SK-N-SH (cell line): ENCODE measurements at regions not wholly inside any gene's neighbourhood (a gene's known extent, or its start where the extent isn't known, plus 50 kb on each side); places are given as distances from the start of the nearest gene placed in this dataset.

Source experiments
- CTCF ChIA-PET: fragments of 300-600, 350-600 bp; formaldehyde crosslinking; extraction: SDS; loops from one replicate; lab custom pipeline; 2021; lab: Yijun Ruan, JAX
- POLR2A ChIA-PET: fragments of 350-600 bp; sonication (Branson Sonifier 250); formaldehyde crosslinking; extraction: SDS; loops from one replicate; lab custom pipeline; 2020; ENCODE audit warnings: antibody characterized with exemption, inconsistent platforms; lab: Yijun Ruan, JAX
- DNase-seq: peaks from one replicate; pipeline ENCODE4 v3.0.0; 2012
- H2AFZ ChIP-seq: fragments of 200-600 bp; sonication (generic); 2 replicates; pipeline ENCODE4 v1.8.1; 2016; ENCODE audit warnings: antibody characterized with exemption, mild to moderate bottlenecking, low read depth
- H3F3A ChIP-seq: fragments of 200-600 bp; sonication (generic); replicated peaks from 2 replicates; pipeline ENCODE3; 2016; ENCODE audit warnings: antibody characterized with exemption, mild to moderate bottlenecking; ENCODE audit not compliant: insufficient read depth
- H3K27ac ChIP-seq, 2 experiments: fragments of 200-500 bp in 1 of 2; fragments of 200-600 bp in 1 of 2; sonication (Bioruptor generic) in 1 of 2; sonication (generic), shearing (Covaris generic) in 1 of 2; 2 replicates each; pipeline versions ENCODE4 v1.5.1 to v1.6.1; 2014 to 2016; ENCODE audit warnings: low read depth in 2 of 2, inconsistent platforms in 1 of 2, low read length in 1 of 2, mild to moderate bottlenecking in 1 of 2, mixed read lengths in 1 of 2
- H3K27me3 ChIP-seq: fragments of 200-600 bp; sonication (generic), shearing (Covaris generic); 2 replicates; pipeline ENCODE4 v1.6.1; 2016; ENCODE audit warnings: mixed run types; ENCODE audit not compliant: insufficient read depth
- H3K36me3 ChIP-seq, 2 experiments: fragments of 200-500 bp in 1 of 2; fragments of 200-600 bp in 1 of 2; sonication (Bioruptor generic) in 1 of 2; sonication (generic) in 1 of 2; replicated peaks in 1 of 2; 2 replicates each; pipeline versions ENCODE3 to v1.5.1; 2014 to 2016; ENCODE audit warnings: low read length in 1 of 2, mild to moderate bottlenecking in 1 of 2; ENCODE audit not compliant: insufficient read depth in 2 of 2, control insufficient read depth in 1 of 2
- H3K4me1 ChIP-seq, 2 experiments: fragments of 200-500 bp in 1 of 2; fragments of 200-600 bp in 1 of 2; sonication (Bioruptor generic) in 1 of 2; sonication (generic), shearing (Covaris generic) in 1 of 2; 2 replicates each; pipeline versions ENCODE4 v1.5.1 to v1.6.1; 2014 to 2016; ENCODE audit warnings: low read depth in 1 of 2, low read length in 1 of 2, mixed run types in 1 of 2; ENCODE audit not compliant: insufficient read depth in 2 of 2, control insufficient read depth in 1 of 2
- H3K4me2 ChIP-seq: fragments of 200-600 bp; sonication (generic), shearing (Covaris generic); 2 replicates; pipeline ENCODE4 v1.6.1; 2017; ENCODE audit warnings: mixed run types
- H3K4me3 ChIP-seq, 2 experiments: fragments of 200-500 bp in 1 of 2; fragments of 200-600 bp in 1 of 2; sonication (Bioruptor generic) in 1 of 2; sonication (generic), shearing (Covaris generic) in 1 of 2; 2 replicates each; pipeline versions ENCODE4 v1.5.1 to v1.8.1; 2014 to 2016; ENCODE audit warnings: low read depth in 2 of 2, inconsistent platforms in 1 of 2, low read length in 1 of 2, mild to moderate bottlenecking in 1 of 2, mixed read lengths in 1 of 2, moderate library complexity in 1 of 2
- H3K79me2 ChIP-seq: fragments of 200-600 bp; sonication (generic); 2 replicates; pipeline ENCODE4 v1.8.1; 2017; ENCODE audit warnings: mild to moderate bottlenecking; ENCODE audit not compliant: insufficient read depth
- H3K9ac ChIP-seq: fragments of 200-600 bp; sonication (generic); 2 replicates; pipeline ENCODE4 v1.6.1; 2017; ENCODE audit warnings: mixed run types
- H3K9me2 ChIP-seq: fragments of 200-600 bp; sonication (generic); 2 replicates; pipeline ENCODE4 v1.6.1; 2017; ENCODE audit warnings: mixed run types
- H3K9me3 ChIP-seq: fragments of 200-600 bp; sonication (generic); 2 replicates; pipeline ENCODE4 v1.6.1; 2017; ENCODE audit warnings: mixed run types, mild to moderate bottlenecking, moderate library complexity
- H4K20me1 ChIP-seq: fragments of 200-600 bp; sonication (generic); 2 replicates; pipeline ENCODE4 v1.6.1; 2017; ENCODE audit warnings: mild to moderate bottlenecking, mixed run types; ENCODE audit not compliant: insufficient read depth
- ELF1 ChIP-seq: IDR thresholded peaks from 2 replicates; pipeline ENCODE4 v1.4.0; 2012
- EP300 ChIP-seq, 2 experiments: IDR thresholded peaks; 2 replicates each; pipeline versions ENCODE4 v1.4.0 to v1.6.1; 2012; ENCODE audit warnings: borderline replicate concordance in 1 of 2, low read depth in 1 of 2, low read length in 1 of 2
- EZH2phosphoT487 ChIP-seq: fragments of 200-600 bp; sonication (generic); IDR thresholded peaks from 2 replicates; pipeline ENCODE4 v1.6.1; 2017; ENCODE audit warnings: low read depth, mixed run types, mild to moderate bottlenecking, antibody characterized with exemption, moderate library complexity, borderline replicate concordance
- GABPA ChIP-seq: IDR thresholded peaks from 2 replicates; pipeline ENCODE4 v1.4.0; 2012; ENCODE audit warnings: low read depth, mild to moderate bottlenecking
- JUND ChIP-seq: IDR thresholded peaks from 2 replicates; pipeline ENCODE4 v1.4.0; 2012
- MEF2A ChIP-seq: IDR thresholded peaks from 2 replicates; pipeline ENCODE4 v1.4.0; 2012; ENCODE audit warnings: low read depth, borderline replicate concordance
- MXI1 ChIP-seq: IDR thresholded peaks from 2 replicates; pipeline ENCODE4 v1.6.1; 2012; ENCODE audit warnings: mild to moderate bottlenecking, low read depth, low read length, improper control_type of control experiment
- NFIC ChIP-seq: IDR thresholded peaks from 2 replicates; pipeline ENCODE4 v1.4.0; 2012; ENCODE audit warnings: borderline replicate concordance
- POLR2AphosphoS5 ChIP-seq: IDR thresholded peaks from 2 replicates; pipeline ENCODE4 v1.6.1; 2012; ENCODE audit warnings: low read depth, low read length
- RXRA ChIP-seq: IDR thresholded peaks from 2 replicates; pipeline ENCODE4 v1.4.0; 2012; ENCODE audit warnings: low read depth, mild to moderate bottlenecking, borderline replicate concordance
- SMC3 ChIP-seq: IDR thresholded peaks from 2 replicates; pipeline ENCODE4 v1.6.1; 2012; ENCODE audit warnings: low read depth, low read length, improper control_type of control experiment
- TEAD4 ChIP-seq: IDR thresholded peaks from 2 replicates; pipeline ENCODE4 v1.4.0; 2012; ENCODE audit warnings: mild to moderate bottlenecking, borderline replicate concordance; ENCODE audit not compliant: insufficient read depth
- YY1 ChIP-seq: IDR thresholded peaks from 2 replicates; pipeline ENCODE4 v1.4.0; 2012; ENCODE audit warnings: low read depth, mild to moderate bottlenecking
- WGBS: methylation state at CpG from one replicate; pipeline ENCODE4 v1.1.6; 2017; ENCODE audit warnings: low lambda C conversion rate; 5-methylcytosine and 5-hydroxymethylcytosine counted together
- TF ChIP-seq, protein P1 (sequence below): IDR thresholded peaks from 2 replicates; pipeline ENCODE4 v1.4.0; 2012; ENCODE audit warnings: low read depth, borderline replicate concordance
- TF ChIP-seq, protein P2 (sequence below): fragments of 200-600 bp; sonication (generic); IDR thresholded peaks from 2 replicates; pipeline ENCODE4 v1.6.1; 2017; ENCODE audit warnings: antibody characterized with exemption, mild to moderate bottlenecking, moderate library complexity
- TF ChIP-seq, protein P3 (sequence below): IDR thresholded peaks from 2 replicates; pipeline ENCODE4 v1.4.0; 2012; ENCODE audit warnings: low read depth, borderline replicate concordance
- TF ChIP-seq, protein P4 (sequence below): IDR thresholded peaks from 2 replicates; pipeline ENCODE4 v1.6.1; 2012; ENCODE audit warnings: mild to moderate bottlenecking, low read depth, low read length, moderate library complexity
- TF ChIP-seq, protein P5 (sequence below): IDR thresholded peaks from 2 replicates; pipeline ENCODE4; 2012

DNA sequence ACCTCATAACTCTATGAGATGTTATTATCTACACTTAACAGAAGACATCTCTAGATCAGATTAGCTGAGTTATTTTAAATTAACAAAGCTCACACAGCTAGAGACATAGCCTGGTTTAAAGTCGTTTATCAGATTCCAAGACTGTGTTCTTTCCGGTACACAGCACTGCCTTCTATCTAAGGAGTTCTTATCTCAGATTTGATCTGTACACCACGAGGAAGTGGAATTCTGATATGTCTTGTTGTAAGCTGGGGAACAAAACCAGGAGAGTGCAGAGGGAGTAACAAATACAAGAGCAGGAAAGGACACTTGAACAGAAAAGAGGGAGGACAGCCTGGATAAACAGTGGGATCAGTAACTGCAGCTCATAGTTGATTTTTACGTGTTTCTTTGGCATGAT is 61.7 kb upstream of the KCNMB2 start:
- no peak overlapping the region for H3K4me3 ChIP-seq
- H3K36me3 ChIP-seq, result no peaks in the 10 kb centered on the region
- no peaks in the 10 kb centered on the region; a peak in 1 of 4 replicates for H3K4me1 ChIP-seq
- CTCF ChIA-PET, result no interaction called here
- no peaks in the 10 kb centered on the region for H4K20me1 ChIP-seq
- DNase-seq, result no peak
- 8% methylated on average over 4 of the region's 4 CpGs for WGBS
- no peaks in the 10 kb centered on the region for H3F3A ChIP-seq
- TF ChIP-seq, protein P1, sequence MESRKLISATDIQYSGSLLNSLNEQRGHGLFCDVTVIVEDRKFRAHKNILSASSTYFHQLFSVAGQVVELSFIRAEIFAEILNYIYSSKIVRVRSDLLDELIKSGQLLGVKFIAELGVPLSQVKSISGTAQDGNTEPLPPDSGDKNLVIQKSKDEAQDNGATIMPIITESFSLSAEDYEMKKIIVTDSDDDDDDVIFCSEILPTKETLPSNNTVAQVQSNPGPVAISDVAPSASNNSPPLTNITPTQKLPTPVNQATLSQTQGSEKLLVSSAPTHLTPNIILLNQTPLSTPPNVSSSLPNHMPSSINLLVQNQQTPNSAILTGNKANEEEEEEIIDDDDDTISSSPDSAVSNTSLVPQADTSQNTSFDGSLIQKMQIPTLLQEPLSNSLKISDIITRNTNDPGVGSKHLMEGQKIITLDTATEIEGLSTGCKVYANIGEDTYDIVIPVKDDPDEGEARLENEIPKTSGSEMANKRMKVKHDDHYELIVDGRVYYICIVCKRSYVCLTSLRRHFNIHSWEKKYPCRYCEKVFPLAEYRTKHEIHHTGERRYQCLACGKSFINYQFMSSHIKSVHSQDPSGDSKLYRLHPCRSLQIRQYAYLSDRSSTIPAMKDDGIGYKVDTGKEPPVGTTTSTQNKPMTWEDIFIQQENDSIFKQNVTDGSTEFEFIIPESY, result no peak
- TF ChIP-seq NFIC (no peak), GABPA (no peak), EP300 (IDR thresholded peaks at IDR 0.05; ENCODE audit: borderline replicate concordance in 1 of 2, low read depth in 1 of 2, low read length in 1 of 2) (no peak), EZH2phosphoT487 (no peak), SMC3 (no peak), ELF1 (no peak), YY1 (no peak), MXI1 (no peak), RXRA (no peak)
- TF ChIP-seq, protein P2, sequence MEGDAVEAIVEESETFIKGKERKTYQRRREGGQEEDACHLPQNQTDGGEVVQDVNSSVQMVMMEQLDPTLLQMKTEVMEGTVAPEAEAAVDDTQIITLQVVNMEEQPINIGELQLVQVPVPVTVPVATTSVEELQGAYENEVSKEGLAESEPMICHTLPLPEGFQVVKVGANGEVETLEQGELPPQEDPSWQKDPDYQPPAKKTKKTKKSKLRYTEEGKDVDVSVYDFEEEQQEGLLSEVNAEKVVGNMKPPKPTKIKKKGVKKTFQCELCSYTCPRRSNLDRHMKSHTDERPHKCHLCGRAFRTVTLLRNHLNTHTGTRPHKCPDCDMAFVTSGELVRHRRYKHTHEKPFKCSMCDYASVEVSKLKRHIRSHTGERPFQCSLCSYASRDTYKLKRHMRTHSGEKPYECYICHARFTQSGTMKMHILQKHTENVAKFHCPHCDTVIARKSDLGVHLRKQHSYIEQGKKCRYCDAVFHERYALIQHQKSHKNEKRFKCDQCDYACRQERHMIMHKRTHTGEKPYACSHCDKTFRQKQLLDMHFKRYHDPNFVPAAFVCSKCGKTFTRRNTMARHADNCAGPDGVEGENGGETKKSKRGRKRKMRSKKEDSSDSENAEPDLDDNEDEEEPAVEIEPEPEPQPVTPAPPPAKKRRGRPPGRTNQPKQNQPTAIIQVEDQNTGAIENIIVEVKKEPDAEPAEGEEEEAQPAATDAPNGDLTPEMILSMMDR, result no peak
- TF ChIP-seq, protein P3, sequence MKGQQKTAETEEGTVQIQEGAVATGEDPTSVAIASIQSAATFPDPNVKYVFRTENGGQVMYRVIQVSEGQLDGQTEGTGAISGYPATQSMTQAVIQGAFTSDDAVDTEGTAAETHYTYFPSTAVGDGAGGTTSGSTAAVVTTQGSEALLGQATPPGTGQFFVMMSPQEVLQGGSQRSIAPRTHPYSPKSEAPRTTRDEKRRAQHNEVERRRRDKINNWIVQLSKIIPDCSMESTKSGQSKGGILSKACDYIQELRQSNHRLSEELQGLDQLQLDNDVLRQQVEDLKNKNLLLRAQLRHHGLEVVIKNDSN, result no peak
- no peaks in the 10 kb centered on the region for H3K27me3 ChIP-seq
- H3K27ac ChIP-seq, result no peak overlapping the region
- POLR2A ChIA-PET, result no interaction called here
- H2AFZ ChIP-seq, result no peak overlapping the region
- no peaks in the 10 kb centered on the region for H3K79me2 ChIP-seq
- no peaks in the 10 kb centered on the region for H3K9me2 ChIP-seq
- H3K9me3 ChIP-seq, result no peaks in the 10 kb centered on the region
- H3K4me2 ChIP-seq, result no peak overlapping the region
- H3K9ac ChIP-seq, result no peak overlapping the region

DNA sequence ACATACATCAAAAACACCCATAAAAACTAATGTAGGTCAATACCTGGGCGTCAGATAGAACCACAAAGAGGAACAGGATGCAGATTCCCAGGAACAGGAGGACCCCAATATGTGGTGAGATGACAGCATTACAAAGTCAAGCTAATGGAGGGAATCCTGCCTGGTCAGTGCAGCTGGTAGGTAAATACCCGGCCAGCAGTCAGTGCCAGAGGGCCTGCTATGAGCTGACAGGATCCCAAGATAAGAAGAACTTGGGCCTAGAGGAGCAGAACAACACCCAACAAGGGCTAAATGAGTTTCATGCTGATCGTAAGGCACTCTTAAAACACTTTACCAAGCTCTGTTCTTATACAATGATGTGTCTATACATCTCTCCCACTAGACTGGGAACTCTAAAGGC is 61.2 kb upstream of the KCNMB2 start:
- Histone ChIP-seq H3K4me2 (no peak overlapping the region), H3K27me3 (no peaks in the 10 kb centered on the region), H3K36me3 (no peaks in the 10 kb centered on the region), H3K4me1 (peaks cover 0 to 4% of the 10 kb centered on the region in 2 experiments; a peak in 1 of 4 replicates), H3K4me3 (no peak overlapping the region), H2AFZ (no peak overlapping the region), H3F3A (no peaks in the 10 kb centered on the region), H4K20me1 (no peaks in the 10 kb centered on the region), H3K79me2 (no peaks in the 10 kb centered on the region), H3K9me3 (no peaks in the 10 kb centered on the region), H3K9me2 (no peaks in the 10 kb centered on the region), H3K27ac (no peak overlapping the region), H3K9ac (no peak overlapping the region)
- 20% methylated on average over 3 of the region's 3 CpGs for whole genome bisulfite sequencing
- ChIA-PET POLR2A (no interaction called here), CTCF (no interaction called here)
- DNase-seq, result no peak
- TF ChIP-seq POLR2AphosphoS5 (no peak), MEF2A (no peak), TEAD4 (no peak), JUND (no peak), YY1 (no peak)
- TF ChIP-seq, protein P4, sequence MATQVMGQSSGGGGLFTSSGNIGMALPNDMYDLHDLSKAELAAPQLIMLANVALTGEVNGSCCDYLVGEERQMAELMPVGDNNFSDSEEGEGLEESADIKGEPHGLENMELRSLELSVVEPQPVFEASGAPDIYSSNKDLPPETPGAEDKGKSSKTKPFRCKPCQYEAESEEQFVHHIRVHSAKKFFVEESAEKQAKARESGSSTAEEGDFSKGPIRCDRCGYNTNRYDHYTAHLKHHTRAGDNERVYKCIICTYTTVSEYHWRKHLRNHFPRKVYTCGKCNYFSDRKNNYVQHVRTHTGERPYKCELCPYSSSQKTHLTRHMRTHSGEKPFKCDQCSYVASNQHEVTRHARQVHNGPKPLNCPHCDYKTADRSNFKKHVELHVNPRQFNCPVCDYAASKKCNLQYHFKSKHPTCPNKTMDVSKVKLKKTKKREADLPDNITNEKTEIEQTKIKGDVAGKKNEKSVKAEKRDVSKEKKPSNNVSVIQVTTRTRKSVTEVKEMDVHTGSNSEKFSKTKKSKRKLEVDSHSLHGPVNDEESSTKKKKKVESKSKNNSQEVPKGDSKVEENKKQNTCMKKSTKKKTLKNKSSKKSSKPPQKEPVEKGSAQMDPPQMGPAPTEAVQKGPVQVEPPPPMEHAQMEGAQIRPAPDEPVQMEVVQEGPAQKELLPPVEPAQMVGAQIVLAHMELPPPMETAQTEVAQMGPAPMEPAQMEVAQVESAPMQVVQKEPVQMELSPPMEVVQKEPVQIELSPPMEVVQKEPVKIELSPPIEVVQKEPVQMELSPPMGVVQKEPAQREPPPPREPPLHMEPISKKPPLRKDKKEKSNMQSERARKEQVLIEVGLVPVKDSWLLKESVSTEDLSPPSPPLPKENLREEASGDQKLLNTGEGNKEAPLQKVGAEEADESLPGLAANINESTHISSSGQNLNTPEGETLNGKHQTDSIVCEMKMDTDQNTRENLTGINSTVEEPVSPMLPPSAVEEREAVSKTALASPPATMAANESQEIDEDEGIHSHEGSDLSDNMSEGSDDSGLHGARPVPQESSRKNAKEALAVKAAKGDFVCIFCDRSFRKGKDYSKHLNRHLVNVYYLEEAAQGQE, result no peak
- TF ChIP-seq, protein P5, sequence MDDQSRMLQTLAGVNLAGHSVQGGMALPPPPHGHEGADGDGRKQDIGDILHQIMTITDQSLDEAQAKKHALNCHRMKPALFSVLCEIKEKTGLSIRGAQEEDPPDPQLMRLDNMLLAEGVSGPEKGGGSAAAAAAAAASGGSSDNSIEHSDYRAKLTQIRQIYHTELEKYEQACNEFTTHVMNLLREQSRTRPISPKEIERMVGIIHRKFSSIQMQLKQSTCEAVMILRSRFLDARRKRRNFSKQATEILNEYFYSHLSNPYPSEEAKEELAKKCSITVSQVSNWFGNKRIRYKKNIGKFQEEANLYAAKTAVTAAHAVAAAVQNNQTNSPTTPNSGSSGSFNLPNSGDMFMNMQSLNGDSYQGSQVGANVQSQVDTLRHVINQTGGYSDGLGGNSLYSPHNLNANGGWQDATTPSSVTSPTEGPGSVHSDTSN, result no peak
